Neutrophil (primary cell): ENCODE measurements at regions not wholly inside any gene's neighbourhood (a gene's known extent, or its start where the extent isn't known, plus 50 kb on each side); places are given as distances from the start of the nearest gene placed in this dataset.

Experiments used
- H3K27ac ChIP-seq: fragments of 200-600 bp; sonication (generic); 2 replicates; pipeline ENCODE4 v1.5.1; 2016; ENCODE audit warnings: mild to moderate bottlenecking, moderate library complexity
- H3K27me3 ChIP-seq: fragments of 200-600 bp; sonication (generic); 2 replicates; pipeline ENCODE4 v1.6.0; 2016; ENCODE audit warnings: mild to moderate bottlenecking
- H3K36me3 ChIP-seq: fragments of 200-600 bp; sonication (generic); 2 replicates; pipeline ENCODE4 v1.5.1; 2017
- H3K4me1 ChIP-seq, 2 experiments: fragments of 200-600 bp in 1 of 2; sonication (generic) in 1 of 2; 1 replicate in 1 of 2; 2 replicates in 1 of 2; pipeline versions ENCODE4 v1.5.1 to v1.6.1; 2013 to 2016; ENCODE audit warnings: low read depth in 1 of 2, low read length in 1 of 2, mild to moderate bottlenecking in 1 of 2, moderate library complexity in 1 of 2; ENCODE audit not compliant: control insufficient read depth in 1 of 2, insufficient read depth in 1 of 2
- H3K4me3 ChIP-seq, 2 experiments: fragments of 200-600 bp in 1 of 2; sonication (generic) in 1 of 2; 1 replicate in 1 of 2; 2 replicates in 1 of 2; pipeline ENCODE4 v1.5.1; 2013 to 2016; ENCODE audit warnings: low read depth in 1 of 2, low read length in 1 of 2, mild to moderate bottlenecking in 1 of 2, moderate library complexity in 1 of 2
- H3K9me3 ChIP-seq: fragments of 200-600 bp; sonication (generic); 2 replicates; pipeline ENCODE4 v1.5.1; 2016
- TF ChIP-seq, protein P1 (sequence below): fragments of 200-600 bp; sonication (generic); IDR thresholded peaks from 2 replicates; pipeline ENCODE4 v1.5.1; 2016; ENCODE audit warnings: antibody characterized with exemption

DNA sequence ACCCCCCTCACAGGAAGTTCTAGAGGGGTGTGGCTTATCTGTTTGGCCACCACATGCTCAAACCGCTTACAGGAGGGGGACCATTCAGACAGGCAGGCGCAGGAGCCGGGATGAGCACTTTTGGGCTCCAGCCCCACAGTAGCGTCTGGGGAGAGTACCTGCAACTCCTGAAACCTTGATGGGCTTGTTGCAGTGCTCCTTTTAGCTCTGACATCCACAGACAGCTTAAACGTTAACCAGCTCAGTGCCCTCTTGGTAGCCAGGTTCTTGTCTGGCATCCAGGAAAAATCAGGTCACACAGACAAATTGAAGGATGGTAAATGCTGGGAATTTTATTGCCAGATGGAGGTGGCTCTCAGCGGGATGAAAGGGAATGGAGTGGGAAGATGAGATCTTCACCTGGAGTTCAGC, 326.3 kb downstream of the ETS1 start:
- H3K27ac ChIP-seq, result no peak overlapping the region
- H3K27me3 ChIP-seq, result no peaks in the 10 kb centered on the region
- H3K9me3 ChIP-seq, result no peaks in the 10 kb centered on the region
- no peak overlapping the region for H3K4me3 ChIP-seq
- no peaks in the 10 kb centered on the region for H3K4me1 ChIP-seq
- no peaks in the 10 kb centered on the region for H3K36me3 ChIP-seq
- TF ChIP-seq, protein P1, sequence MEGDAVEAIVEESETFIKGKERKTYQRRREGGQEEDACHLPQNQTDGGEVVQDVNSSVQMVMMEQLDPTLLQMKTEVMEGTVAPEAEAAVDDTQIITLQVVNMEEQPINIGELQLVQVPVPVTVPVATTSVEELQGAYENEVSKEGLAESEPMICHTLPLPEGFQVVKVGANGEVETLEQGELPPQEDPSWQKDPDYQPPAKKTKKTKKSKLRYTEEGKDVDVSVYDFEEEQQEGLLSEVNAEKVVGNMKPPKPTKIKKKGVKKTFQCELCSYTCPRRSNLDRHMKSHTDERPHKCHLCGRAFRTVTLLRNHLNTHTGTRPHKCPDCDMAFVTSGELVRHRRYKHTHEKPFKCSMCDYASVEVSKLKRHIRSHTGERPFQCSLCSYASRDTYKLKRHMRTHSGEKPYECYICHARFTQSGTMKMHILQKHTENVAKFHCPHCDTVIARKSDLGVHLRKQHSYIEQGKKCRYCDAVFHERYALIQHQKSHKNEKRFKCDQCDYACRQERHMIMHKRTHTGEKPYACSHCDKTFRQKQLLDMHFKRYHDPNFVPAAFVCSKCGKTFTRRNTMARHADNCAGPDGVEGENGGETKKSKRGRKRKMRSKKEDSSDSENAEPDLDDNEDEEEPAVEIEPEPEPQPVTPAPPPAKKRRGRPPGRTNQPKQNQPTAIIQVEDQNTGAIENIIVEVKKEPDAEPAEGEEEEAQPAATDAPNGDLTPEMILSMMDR, result no peak

GRCh38 chr11:128260398-128260797, 327.0 kb downstream of the ETS1 start:
- H3K27me3 ChIP-seq, result no peaks in the 10 kb centered on the region
- no peaks in the 10 kb centered on the region for H3K36me3 ChIP-seq
- no peak overlapping the region for H3K27ac ChIP-seq
- H3K4me1 ChIP-seq, result no peaks in the 10 kb centered on the region
- TF ChIP-seq, protein P1, result no peak
- H3K4me3 ChIP-seq, result no peak overlapping the region
- no peaks in the 10 kb centered on the region for H3K9me3 ChIP-seq

GRCh38 chr11:128259816-128260215, 327.5 kb downstream of the ETS1 start:
- no peak overlapping the region for H3K4me3 ChIP-seq
- H3K9me3 ChIP-seq, result no peaks in the 10 kb centered on the region
- no peaks in the 10 kb centered on the region for H3K4me1 ChIP-seq
- no peaks in the 10 kb centered on the region for H3K27me3 ChIP-seq
- TF ChIP-seq, protein P1, result no peak
- no peaks in the 10 kb centered on the region for H3K36me3 ChIP-seq
- H3K27ac ChIP-seq, result no peak overlapping the region

DNA sequence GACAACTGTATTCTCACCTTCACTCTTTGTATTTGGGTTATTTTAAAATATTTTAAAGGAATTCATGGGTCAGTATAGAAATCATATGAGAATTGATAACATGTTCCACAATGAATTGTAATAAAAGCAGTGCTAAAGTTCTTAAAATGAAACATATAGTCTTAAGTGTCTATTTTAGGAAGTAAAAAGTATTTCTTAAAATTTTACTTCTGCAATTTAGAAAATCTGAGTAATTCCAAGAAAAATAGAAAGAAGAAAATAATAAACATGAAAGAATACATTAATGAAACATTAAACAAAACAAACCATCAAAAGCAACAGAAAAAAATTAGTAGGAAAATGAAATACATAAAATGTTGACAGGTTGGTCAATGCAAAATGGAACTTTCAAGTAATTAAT, 332.4 kb downstream of the ETS1 start:
- Histone ChIP-seq H3K27ac (no peak overlapping the region), H3K27me3 (no peaks in the 10 kb centered on the region)
- TF ChIP-seq, protein P1, result no peak

DNA sequence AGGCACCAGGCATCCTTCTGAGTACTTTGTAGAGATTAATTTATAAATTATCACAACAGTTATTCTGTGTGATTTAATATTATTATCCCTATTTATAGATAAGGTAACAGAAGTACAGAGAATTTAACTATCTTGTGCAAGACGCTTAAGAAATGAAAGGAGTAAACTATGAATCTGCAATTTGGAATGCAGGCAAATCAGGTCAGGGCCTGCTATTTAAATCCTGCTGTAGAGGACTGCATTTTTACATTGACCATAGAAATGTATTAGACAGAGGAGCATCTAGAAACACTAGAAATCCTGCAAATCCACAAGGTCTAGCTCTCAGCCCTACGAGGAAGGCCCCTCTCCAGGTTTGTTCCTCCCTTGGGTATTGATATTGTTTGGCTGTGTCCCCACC, 336.2 kb downstream of the ETS1 start:
- no peaks in the 10 kb centered on the region for H3K9me3 ChIP-seq
- H3K27me3 ChIP-seq, result no peaks in the 10 kb centered on the region

More for the DNA sequence above, 332.4 kb downstream of the ETS1 start:
- Histone ChIP-seq H3K4me3 (no peak overlapping the region), H3K9me3 (no peaks in the 10 kb centered on the region), H3K4me1 (no peaks in the 10 kb centered on the region), H3K36me3 (no peaks in the 10 kb centered on the region)

More for the DNA sequence above, 336.2 kb downstream of the ETS1 start:
- Histone ChIP-seq H3K36me3 (no peaks in the 10 kb centered on the region), H3K4me1 (no peaks in the 10 kb centered on the region), H3K4me3 (no peak overlapping the region), H3K27ac (no peak overlapping the region)
- TF ChIP-seq, protein P1, result no peak
